ENCODE measurements at regions not wholly inside any gene's neighbourhood (a gene's known extent, or its start where the extent isn't known, plus 50 kb on each side); places are given as distances from the start of the nearest gene placed in this dataset.

DNA sequence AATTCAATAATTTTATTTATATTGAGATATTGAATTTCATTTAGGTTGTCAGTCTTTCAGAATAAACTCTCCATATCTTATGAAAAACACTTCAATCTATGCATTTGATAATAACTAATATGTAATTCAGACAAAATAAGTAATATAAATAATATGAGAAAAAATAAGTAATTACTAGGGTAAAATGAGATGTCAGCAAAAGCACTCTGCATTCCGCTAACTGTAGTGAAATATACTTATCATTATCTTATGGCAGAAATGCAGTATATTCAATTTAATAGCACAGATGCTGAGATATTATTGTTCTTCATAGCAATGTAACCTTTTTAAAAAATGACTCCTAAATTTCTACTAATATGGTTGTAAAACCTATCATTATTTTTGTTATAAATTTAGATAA lies 606.2 kb upstream of the VRK2 start:
- no peak overlapping the region for H2AFZ ChIP-seq (ENCODE audit: low read length)
- no peaks in the 10 kb centered on the region for H3K36me3 ChIP-seq (ENCODE audit: control insufficient read depth in 2 of 4, insufficient read depth in 4 of 4, low read length in 3 of 4)
- H4K8ac ChIP-seq (ENCODE audit: extremely low read depth, insufficient read depth, low read length) = no peak overlapping the region
- H4K5ac ChIP-seq (ENCODE audit: insufficient read length, low read depth, low read length) = no peak overlapping the region
- no peak for FAIRE-seq
- no peaks in the 10 kb centered on the region for H3K23me2 ChIP-seq (ENCODE audit: low read depth, low read length)
- H3K56ac ChIP-seq (replicated peaks; ENCODE audit: insufficient read length, low read depth, low read length) = no peak overlapping the region
- no peak overlapping the region for H3K4ac ChIP-seq (replicated peaks; ENCODE audit: insufficient read length, low read depth, low read length)
- H3K9ac ChIP-seq (replicated peaks in 1 of 4; ENCODE audit: extremely low read depth in 1 of 4, low read depth in 3 of 4, low read length in 3 of 4) = no peak overlapping the region
- H2BK5ac ChIP-seq (ENCODE audit: low read depth, low read length) = no peak overlapping the region
- no peak overlapping the region for H3K27ac ChIP-seq (ENCODE audit: low read depth, low read length)
- no peaks in the 10 kb centered on the region for H3K4me1 ChIP-seq (replicated peaks in 1 of 4; ENCODE audit: control insufficient read depth in 3 of 4, insufficient read depth in 4 of 4, low read length in 3 of 4)
- no peak overlapping the region for H3K23ac ChIP-seq (ENCODE audit: insufficient read length)
- no peak overlapping the region for H2BK12ac ChIP-seq (ENCODE audit: low read depth, low read length)
- no peak overlapping the region for H4K91ac ChIP-seq (replicated peaks; ENCODE audit: insufficient read length, low read length)
- no peak overlapping the region for H2BK20ac ChIP-seq (ENCODE audit: low read length)
- H3K9me3 ChIP-seq (ENCODE audit: insufficient read depth in 2 of 2, low read depth in 1 of 2, low read length in 1 of 2) = no peaks in the 10 kb centered on the region
- DNase-seq (ENCODE audit: low read depth in 1 of 2, low spot score in 2 of 2) = no peak
- H3K79me2 ChIP-seq (ENCODE audit: control insufficient read depth in 1 of 2, insufficient read depth in 2 of 2, low read length in 2 of 2) = no peaks in the 10 kb centered on the region
- TF ChIP-seq, protein P1, sequence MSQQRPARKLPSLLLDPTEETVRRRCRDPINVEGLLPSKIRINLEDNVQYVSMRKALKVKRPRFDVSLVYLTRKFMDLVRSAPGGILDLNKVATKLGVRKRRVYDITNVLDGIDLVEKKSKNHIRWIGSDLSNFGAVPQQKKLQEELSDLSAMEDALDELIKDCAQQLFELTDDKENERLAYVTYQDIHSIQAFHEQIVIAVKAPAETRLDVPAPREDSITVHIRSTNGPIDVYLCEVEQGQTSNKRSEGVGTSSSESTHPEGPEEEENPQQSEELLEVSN (IDR thresholded peaks at IDR 0.05) = no peak
- no peak for TF ChIP-seq SRF (IDR thresholded peaks at IDR 0.05; ENCODE audit: low read depth, low read length)
- no peak for TF ChIP-seq SIN3A (conservative IDR thresholded peaks at IDR 0.05 in 1 of 2, IDR thresholded peaks at IDR 0.05 in 1 of 2; ENCODE audit: low read depth in 1 of 2, low read length in 2 of 2)
- no peak for TF ChIP-seq JUND (IDR thresholded peaks at IDR 0.05; ENCODE audit: low read length)
- TF ChIP-seq CTCF (IDR thresholded peaks at IDR 0.05; ENCODE audit: control extremely low read depth in 1 of 3, insufficient read depth in 1 of 3, low read depth in 1 of 3, low read length in 3 of 3) = no peak
- no peak for TF ChIP-seq RAD21 (IDR thresholded peaks at IDR 0.05 in 1 of 2, conservative IDR thresholded peaks at IDR 0.05 in 1 of 2; ENCODE audit: low read depth in 2 of 2, low read length in 2 of 2)
- TF ChIP-seq BCL11A (IDR thresholded peaks at IDR 0.05; ENCODE audit: low read depth in 2 of 2, low read length in 2 of 2) = no peak
- no peak for TF ChIP-seq POLR2A (IDR thresholded peaks at IDR 0.05; ENCODE audit: control extremely low read depth in 1 of 2, low read depth in 2 of 2, low read length in 2 of 2)
- TF ChIP-seq CHD2 (IDR thresholded peaks at IDR 0.05; ENCODE audit: low read length) = no peak
- TF ChIP-seq TEAD4 (IDR thresholded peaks at IDR 0.05; ENCODE audit: low read depth, low read length) = no peak
- TF ChIP-seq TAF7 (optimal IDR thresholded peaks at IDR 0.05; ENCODE audit: borderline replicate concordance, low read depth, low read length) = no peak
- H3K14ac ChIP-seq (ENCODE audit: insufficient read length) = no peak overlapping the region
- POLR2A ChIA-PET (ENCODE audit: partially characterized antibody) = no interaction called here
- no peak overlapping the region for H3K4me3 ChIP-seq (ENCODE audit: extremely low read depth in 1 of 4, insufficient read depth in 2 of 4, low read depth in 3 of 4, low read length in 4 of 4)
- no peaks in the 10 kb centered on the region for H4K20me1 ChIP-seq (replicated peaks in 1 of 2; ENCODE audit: control insufficient read depth in 1 of 2, insufficient read depth in 2 of 2, low read length in 2 of 2)
- no peak overlapping the region for H2BK15ac ChIP-seq (ENCODE audit: low read length)
- WGBS, 2 experiments (ENCODE audit: extremely low coverage in 1 of 2, insufficient coverage in 1 of 2, insufficient read length in 1 of 2, insufficient replicate concordance in 2 of 2, low coverage in 1 of 2, low lambda C conversion rate in 2 of 2, missing lambda C conversion rate in 1 of 2) = 85% methylated on average over 1 of the region's 1 CpG; no CpG with 5 or more reads in 1 of the 2 experiments
- H3K18ac ChIP-seq (ENCODE audit: extremely low read depth, low read length) = no peak overlapping the region
- no peak overlapping the region for H2AK5ac ChIP-seq (ENCODE audit: low read depth, low read length)
- H2BK120ac ChIP-seq (replicated peaks; ENCODE audit: low read depth, low read length) = no peak overlapping the region
- no peaks in the 10 kb centered on the region for H3K79me1 ChIP-seq (ENCODE audit: low read depth, low read length)
- CTCF ChIA-PET (ENCODE audit: partially characterized antibody) = no interaction called here
- H3K27me3 ChIP-seq (replicated peaks in 1 of 4; ENCODE audit: control insufficient read depth in 3 of 4, extremely low read depth in 1 of 4, insufficient read depth in 3 of 4, low read length in 3 of 4) = no peaks in the 10 kb centered on the region
- H3K4me2 ChIP-seq (ENCODE audit: insufficient read depth in 1 of 2, low read depth in 2 of 2, low read length in 2 of 2) = no peak overlapping the region

Measured in H1 (cell line).